ENCODE measurements at regions not wholly inside any gene's neighbourhood (a gene's known extent, or its start where the extent isn't known, plus 50 kb on each side); places are given as distances from the start of the nearest gene placed in this dataset.

DNA sequence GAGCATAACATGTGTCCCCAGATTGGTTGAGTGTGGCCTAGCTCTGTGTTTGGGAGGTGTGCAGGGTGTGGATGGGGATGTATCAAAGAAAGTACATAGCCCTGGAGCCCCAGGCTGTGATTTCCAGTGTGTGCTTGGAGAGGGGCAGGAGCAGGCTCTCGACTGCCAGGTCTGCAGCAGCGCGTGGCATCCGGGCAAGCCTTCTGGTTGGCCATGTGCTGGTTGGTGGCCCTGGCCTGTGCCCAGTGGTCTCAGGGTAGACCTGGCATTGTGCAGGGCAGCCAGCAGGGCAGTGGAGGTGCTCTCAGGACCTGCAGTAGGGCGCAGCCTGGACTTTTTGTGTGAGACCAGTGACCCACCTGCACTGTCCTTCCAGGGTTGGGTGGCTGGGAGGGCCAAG lies 231.5 kb downstream of the UBE3A start:
- no peak for TF ChIP-seq POLR2A (IDR thresholded peaks at IDR 0.05)
- TF ChIP-seq, protein P1, sequence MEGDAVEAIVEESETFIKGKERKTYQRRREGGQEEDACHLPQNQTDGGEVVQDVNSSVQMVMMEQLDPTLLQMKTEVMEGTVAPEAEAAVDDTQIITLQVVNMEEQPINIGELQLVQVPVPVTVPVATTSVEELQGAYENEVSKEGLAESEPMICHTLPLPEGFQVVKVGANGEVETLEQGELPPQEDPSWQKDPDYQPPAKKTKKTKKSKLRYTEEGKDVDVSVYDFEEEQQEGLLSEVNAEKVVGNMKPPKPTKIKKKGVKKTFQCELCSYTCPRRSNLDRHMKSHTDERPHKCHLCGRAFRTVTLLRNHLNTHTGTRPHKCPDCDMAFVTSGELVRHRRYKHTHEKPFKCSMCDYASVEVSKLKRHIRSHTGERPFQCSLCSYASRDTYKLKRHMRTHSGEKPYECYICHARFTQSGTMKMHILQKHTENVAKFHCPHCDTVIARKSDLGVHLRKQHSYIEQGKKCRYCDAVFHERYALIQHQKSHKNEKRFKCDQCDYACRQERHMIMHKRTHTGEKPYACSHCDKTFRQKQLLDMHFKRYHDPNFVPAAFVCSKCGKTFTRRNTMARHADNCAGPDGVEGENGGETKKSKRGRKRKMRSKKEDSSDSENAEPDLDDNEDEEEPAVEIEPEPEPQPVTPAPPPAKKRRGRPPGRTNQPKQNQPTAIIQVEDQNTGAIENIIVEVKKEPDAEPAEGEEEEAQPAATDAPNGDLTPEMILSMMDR (IDR thresholded peaks at IDR 0.05), result no peak
- H3K27me3 ChIP-seq, result no peaks in the 10 kb centered on the region
- no peaks in the 10 kb centered on the region for H3K4me1 ChIP-seq
- no peak overlapping the region for H3K27ac ChIP-seq
- no peak overlapping the region for H3K4me3 ChIP-seq
- H3K36me3 ChIP-seq, result no peaks in the 10 kb centered on the region
- H3K9me3 ChIP-seq, result no peaks in the 10 kb centered on the region
- intact Hi-C loops (cut with DNase I; ENCODE audit: low total_unique reads), result no loop called here
- no peak for DNase-seq

GRCh38 chr15:25208735-25209134 lies 230.1 kb downstream of the UBE3A start:
- Histone ChIP-seq H3K4me1 (no peaks in the 10 kb centered on the region), H3K9me3 (no peaks in the 10 kb centered on the region), H3K4me3 (no peak overlapping the region), H3K27ac (no peak overlapping the region), H3K27me3 (no peaks in the 10 kb centered on the region), H3K36me3 (no peaks in the 10 kb centered on the region)
- TF ChIP-seq, protein P1 (IDR thresholded peaks at IDR 0.05), result no peak
- no peak for TF ChIP-seq POLR2A (IDR thresholded peaks at IDR 0.05)
- DNase-seq, result no peak
- intact Hi-C loops (cut with DNase I; ENCODE audit: low total_unique reads), result no loop called here

DNA sequence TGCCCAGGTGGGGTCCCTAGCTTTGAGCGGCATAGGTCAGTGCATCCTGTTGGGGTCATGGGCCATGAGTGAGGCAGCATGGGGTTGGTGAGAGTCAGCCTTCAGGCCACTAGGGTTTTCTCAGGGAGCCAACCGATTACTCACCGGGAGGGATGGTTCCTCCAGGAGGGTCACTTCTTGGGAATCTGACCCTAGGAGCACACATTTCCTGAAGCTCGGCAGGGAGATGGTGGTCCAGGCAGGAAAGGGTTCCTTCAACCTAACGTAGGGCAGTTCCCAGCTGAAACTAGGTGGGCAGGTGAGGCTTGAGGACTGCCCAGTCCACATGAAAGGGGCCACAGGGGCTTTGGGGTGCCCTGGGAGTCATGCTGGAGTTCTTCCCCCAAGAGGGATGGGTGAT lies 218.0 kb downstream of the UBE3A start:
- no peak overlapping the region for H3K27ac ChIP-seq
- no peak for DNase-seq
- no peaks in the 10 kb centered on the region for H3K4me1 ChIP-seq
- H3K27me3 ChIP-seq, result no peaks in the 10 kb centered on the region
- no peaks in the 10 kb centered on the region for H3K9me3 ChIP-seq
- intact Hi-C loops (cut with DNase I; ENCODE audit: low total_unique reads), result no loop called here
- H3K36me3 ChIP-seq, result no peaks in the 10 kb centered on the region
- TF ChIP-seq, protein P1 (IDR thresholded peaks at IDR 0.05), result no peak
- no peak for TF ChIP-seq POLR2A (IDR thresholded peaks at IDR 0.05)
- H3K4me3 ChIP-seq, result no peak overlapping the region

- H3K36me3 ChIP-seq, result no peaks in the 10 kb centered on the region
- intact Hi-C loops (cut with DNase I; ENCODE audit: low total_unique reads), result no loop called here
- no peaks in the 10 kb centered on the region for H3K27me3 ChIP-seq
- no peak for DNase-seq
- H3K27ac ChIP-seq, result no peak overlapping the region
- H3K9me3 ChIP-seq, result no peaks in the 10 kb centered on the region
- no peaks in the 10 kb centered on the region for H3K4me1 ChIP-seq
- TF ChIP-seq, protein P1 (IDR thresholded peaks at IDR 0.05), result no peak
- TF ChIP-seq POLR2A (IDR thresholded peaks at IDR 0.05), result no peak
- no peak overlapping the region for H3K4me3 ChIP-seq
Observed at GRCh38 chr15:25224396-25224795, 214.4 kb downstream of the UBE3A start.

GRCh38 chr15:25226360-25226759 lies 212.5 kb downstream of the UBE3A start:
- no peak for DNase-seq
- H3K36me3 ChIP-seq, result no peaks in the 10 kb centered on the region
- H3K4me1 ChIP-seq, result no peaks in the 10 kb centered on the region
- H3K9me3 ChIP-seq, result no peaks in the 10 kb centered on the region
- H3K27me3 ChIP-seq, result no peaks in the 10 kb centered on the region
- intact Hi-C loops (cut with DNase I; ENCODE audit: low total_unique reads), result no loop called here
- no peak overlapping the region for H3K27ac ChIP-seq
- H3K4me3 ChIP-seq, result no peak overlapping the region
- no peak for TF ChIP-seq POLR2A (IDR thresholded peaks at IDR 0.05)

DNA sequence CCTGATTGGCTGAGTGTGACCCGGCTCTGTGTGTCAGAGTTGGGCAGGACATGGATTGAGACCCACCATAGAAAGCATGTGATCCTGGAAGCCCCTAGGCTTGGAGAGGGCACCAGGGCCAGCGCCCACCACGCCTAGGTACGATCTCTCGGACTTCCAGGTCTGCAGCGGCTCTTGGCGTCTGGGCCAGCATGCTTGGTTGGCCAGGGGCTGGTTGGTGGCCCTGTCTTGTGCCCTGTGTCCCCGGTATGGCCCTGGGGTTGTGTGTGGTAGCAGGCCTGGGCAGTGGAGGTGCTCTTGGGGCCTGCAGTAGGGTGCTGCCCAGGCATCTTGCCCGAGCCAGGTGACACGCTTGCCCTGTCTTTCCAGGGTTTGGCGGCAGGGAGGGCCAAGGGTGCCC lies 210.6 kb downstream of the UBE3A start:
- Histone ChIP-seq H3K9me3 (no peaks in the 10 kb centered on the region), H3K4me1 (no peaks in the 10 kb centered on the region), H3K27ac (no peak overlapping the region), H3K36me3 (no peaks in the 10 kb centered on the region), H3K27me3 (no peaks in the 10 kb centered on the region), H3K4me3 (no peak overlapping the region)
- TF ChIP-seq POLR2A (IDR thresholded peaks at IDR 0.05), result no peak
- TF ChIP-seq, protein P1 (IDR thresholded peaks at IDR 0.05), result no peak
- intact Hi-C loops (cut with DNase I; ENCODE audit: low total_unique reads), result no loop called here
- no peak for DNase-seq

Data from uterus (tissue), 3 donors.